ENCODE measurements at regions not wholly inside any gene's neighbourhood (a gene's known extent, or its start where the extent isn't known, plus 50 kb on each side); places are given as distances from the start of the nearest gene placed in this dataset.
"Not testable (repeated sequence)": the region's sequence is repeated elsewhere in the genome, so short reads cannot be mapped to it uniquely, and the experiment has no call there.

- DNase-seq (ENCODE audit: low spot score), result no peak
Measured at GRCh38 chr3:79960594-79960993, 192.8 kb upstream of the ROBO1 start.

GRCh38 chr3:79957066-79957465 lies 189.3 kb upstream of the ROBO1 start:
- no peak for DNase-seq (ENCODE audit: low spot score)

DNA sequence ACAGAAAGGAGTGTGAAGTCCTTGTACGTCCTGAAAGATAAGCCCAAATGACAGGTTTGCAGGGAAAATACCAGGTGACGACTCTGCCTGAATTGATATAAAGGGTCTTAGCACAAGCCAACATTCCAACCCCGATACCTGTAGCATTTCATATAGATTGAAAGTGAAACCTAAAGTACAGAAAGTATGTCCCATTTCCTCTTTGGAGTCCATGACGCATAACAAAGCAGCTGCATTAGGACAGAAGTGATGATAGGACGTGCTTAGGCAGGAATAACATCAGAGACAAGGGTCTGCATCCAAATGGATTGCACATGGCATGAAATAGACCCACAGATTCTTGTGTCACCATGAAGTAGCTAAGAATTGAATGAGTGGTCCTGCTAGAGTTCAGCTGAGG lies 187.0 kb upstream of the ROBO1 start:
- no peak for DNase-seq (ENCODE audit: low spot score)

DNA sequence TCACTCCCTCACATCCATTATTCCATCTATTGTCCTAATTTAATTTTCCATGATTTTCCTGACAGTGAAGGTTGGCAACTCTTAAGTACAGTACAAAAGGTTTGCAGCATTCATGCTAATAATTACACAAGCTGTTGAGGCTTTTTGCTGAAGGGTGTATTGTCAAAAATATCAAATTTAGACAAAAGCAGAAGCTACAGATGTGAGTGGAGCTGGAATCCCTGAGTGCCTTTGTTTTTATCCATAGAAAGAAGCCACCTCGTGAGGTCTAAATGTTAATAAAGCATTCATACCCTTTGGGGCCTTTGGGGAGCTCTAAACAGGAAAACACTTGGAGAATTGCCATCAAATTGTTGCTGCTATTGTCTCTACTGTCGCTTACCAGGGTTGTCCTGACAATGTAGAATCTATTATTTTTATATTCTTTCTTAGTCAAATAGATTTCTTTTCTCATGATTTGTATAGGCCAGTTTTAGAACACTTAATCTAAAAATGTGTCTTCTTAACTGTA lies 185.8 kb upstream of the ROBO1 start:
- no peak for DNase-seq (ENCODE audit: low spot score)

DNA sequence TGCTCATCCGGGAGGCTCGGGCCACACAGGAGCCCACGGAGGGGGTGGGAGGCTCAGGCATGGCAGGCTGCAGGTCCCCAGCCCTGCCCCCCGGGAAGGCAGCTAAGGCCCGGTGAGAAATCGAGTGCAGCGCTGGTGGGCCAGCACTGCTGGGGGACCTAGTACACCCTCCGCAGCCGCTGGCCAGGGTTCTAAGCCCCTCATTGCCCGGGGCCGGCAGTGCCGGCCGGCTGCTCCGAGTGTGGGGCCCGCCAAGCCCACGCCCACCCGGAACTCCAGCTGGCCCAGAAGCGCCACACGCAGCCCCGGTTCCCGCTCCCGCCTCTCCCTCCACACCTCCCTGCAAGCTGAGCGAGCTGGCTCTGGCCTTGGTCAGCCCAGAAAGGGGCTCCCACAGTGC lies 183.6 kb upstream of the ROBO1 start:
- DNase-seq (ENCODE audit: low spot score), result not testable (repeated sequence)

GRCh38 chr3:79947957-79948356 lies 180.2 kb upstream of the ROBO1 start:
- no peak for DNase-seq (ENCODE audit: low spot score)

DNA sequence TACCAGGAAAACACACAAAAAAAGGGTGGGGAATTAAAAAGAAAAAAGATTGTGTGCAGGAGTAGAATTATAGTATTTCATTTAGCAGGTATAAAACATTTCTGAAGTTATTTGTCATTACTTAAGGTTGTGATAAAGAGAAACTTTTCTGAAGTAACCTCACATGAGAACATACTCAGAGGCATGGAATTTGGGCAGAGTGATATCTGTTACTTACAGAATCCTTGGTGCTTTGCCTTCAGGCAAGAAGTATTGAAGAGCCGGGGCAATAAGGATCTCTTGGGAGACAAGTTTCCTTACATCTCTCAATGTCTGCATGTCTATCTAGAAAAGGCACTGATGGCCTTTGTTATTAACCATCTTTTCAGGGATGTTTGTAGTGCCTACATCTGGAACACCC lies 179.7 kb upstream of the ROBO1 start:
- DNase-seq (ENCODE audit: low spot score), result no peak

DNA sequence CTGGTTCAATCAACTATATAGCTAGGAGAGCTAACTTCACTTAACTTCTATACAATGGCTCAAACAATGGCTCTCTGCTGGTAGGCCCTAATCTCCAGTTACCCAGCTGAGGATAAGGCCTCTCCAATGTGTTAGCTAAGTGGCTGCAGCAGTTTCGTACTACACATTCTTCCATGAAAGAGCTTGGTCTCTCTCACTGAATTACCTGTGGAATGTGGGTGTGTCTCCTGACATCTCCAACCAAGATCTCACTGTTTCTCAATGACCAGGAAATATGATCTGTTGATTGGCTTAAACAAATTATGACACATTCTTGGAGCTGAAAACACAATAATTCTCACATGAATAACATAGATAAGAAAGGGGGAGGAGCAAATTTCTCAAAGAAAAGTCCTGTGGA lies 169.8 kb upstream of the ROBO1 start:
- no peak for DNase-seq (ENCODE audit: low spot score)

DNA sequence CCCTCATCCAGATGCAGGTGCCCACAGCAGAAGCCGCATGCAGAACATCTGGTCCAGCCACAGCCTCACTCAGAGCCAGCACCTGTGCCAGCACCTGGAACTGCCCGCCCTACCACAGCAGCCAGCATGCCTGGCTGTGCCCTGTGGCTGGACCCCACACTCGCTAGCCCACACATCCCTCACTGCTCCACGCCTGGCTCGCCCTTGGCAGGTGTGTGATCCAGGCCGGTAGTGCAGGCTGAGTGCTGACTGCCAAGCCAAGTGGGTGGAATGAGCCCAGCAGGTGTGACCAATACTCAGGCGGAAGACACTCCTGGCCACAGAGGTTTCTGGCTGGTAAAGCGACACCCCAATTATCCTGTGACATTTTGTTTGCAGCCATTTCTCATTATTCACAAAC lies 162.4 kb upstream of the ROBO1 start:
- DNase-seq (ENCODE audit: low spot score), result no peak

- DNase-seq (ENCODE audit: low spot score), result no peak
Measured at GRCh38 chr3:79928687-79929408, 161.1 kb upstream of the ROBO1 start.

GRCh38 chr3:79926522-79926921 lies 158.7 kb upstream of the ROBO1 start:
- no peak for DNase-seq (ENCODE audit: low spot score)

GRCh38 chr3:79922633-79923032 lies 154.8 kb upstream of the ROBO1 start:
- DNase-seq (ENCODE audit: low spot score), result no peak

DNA sequence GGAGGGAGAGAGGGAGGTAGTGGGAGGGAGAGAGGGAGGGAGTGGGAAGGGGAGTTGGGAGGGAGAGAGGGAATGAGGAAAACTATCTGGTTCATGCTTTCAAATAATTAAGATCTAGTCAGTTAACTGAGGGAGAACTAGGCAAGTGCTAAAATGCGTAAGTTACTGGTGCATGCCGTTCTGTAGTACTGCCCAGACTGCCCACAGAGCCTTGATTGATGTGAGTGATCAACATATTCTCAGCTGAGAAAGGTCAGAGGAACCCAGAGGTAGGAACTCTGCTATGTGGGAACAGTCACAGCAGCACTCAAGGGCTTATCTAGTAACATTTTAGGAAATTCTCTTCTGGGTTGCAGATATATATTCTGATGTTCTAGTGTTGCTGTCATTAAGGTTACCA lies 149.8 kb upstream of the ROBO1 start:
- no peak for DNase-seq (ENCODE audit: low spot score)

- DNase-seq (ENCODE audit: low spot score), result no peak
Measured at GRCh38 chr3:79910337-79910736, 142.5 kb upstream of the ROBO1 start.

- DNase-seq (ENCODE audit: low spot score), result no peak
Measured at GRCh38 chr3:79906106-79906505, 138.3 kb upstream of the ROBO1 start.

- no peak for DNase-seq (ENCODE audit: low spot score)
Measured at GRCh38 chr3:79902151-79902550, 134.4 kb upstream of the ROBO1 start.

- DNase-seq (ENCODE audit: low spot score), result no peak
Measured at GRCh38 chr3:79898907-79899306, 131.1 kb upstream of the ROBO1 start.

DNA sequence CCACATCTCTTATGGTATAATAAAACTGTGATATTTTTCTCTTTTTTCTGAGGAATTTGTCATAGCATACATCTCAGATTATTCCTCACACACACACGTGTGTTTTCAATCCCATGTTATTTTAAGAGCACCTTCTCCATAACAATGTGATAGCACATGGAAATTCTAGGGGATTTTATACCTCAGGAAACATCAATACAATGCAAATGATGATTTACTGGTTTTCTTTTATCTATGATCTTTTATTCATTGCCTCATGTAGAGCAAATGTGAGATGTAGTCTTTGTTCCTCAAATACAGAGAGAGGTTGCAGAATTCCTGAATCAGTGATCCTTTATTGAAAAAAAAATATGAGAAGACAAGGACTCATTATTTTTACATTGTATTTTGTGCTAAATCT lies 128.3 kb upstream of the ROBO1 start:
- DNase-seq (ENCODE audit: low spot score), result no peak

GRCh38 chr3:79887213-79887612 lies 119.4 kb upstream of the ROBO1 start:
- DNase-seq (ENCODE audit: low spot score), result no peak

DNA sequence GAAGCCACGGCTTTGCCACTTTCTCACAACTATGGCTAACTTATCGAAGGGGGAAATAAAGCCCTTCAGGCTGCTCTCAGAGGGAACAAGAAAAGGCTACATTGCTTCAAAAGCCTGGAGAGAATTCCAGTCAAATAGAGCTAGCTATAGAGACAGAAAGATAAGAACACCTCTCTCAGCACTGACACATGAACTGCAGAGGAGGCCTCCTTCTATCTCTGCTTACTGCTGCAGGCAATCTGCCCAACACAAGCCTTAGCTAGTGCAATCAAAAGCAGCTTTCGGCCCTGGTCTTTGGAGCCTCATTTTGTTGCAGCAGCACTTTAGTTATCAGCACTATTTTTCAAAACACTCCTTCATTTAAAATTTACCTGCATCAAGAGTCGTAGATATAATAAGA lies 118.4 kb upstream of the ROBO1 start:
- no peak for DNase-seq (ENCODE audit: low spot score)

DNA sequence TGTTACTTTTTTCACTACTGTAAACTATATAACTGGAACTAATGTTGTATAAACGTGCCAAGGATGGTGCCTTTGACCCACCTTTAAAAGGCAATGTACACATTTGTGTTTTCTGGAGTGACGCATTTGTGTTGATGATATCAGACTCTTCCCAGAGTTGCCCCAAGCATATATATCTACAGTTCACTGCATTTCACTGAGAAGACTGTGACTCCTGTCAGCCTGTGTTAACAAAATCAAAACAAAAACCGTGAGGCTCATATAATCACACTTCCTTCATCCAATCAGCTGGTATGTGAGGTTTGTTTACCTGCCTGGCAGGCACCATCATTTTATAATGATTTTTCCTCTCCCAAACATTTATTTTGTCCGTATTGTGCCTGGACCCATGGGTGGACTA lies 117.6 kb upstream of the ROBO1 start:
- DNase-seq (ENCODE audit: low spot score), result no peak

GRCh38 chr3:79884354-79884753 lies 116.6 kb upstream of the ROBO1 start:
- DNase-seq (ENCODE audit: low spot score), result no peak

DNA sequence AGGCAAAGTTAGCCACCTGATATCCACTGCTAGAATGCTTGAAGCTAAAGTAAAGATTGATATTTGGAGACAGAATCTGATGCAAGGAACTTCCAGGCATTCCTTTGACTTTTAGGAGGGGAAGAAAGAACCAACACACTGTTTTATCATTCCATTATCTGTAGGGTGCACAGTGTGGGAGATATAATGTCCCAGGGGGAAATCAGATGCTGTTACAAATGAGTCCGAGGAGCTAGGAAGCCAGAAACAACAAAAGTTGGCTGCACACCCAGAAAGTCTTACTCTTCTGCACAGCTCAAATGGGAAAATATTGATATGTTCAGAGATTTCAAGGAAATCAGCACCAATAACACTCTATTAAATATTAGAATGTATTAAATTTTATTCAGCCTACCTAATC lies 113.6 kb upstream of the ROBO1 start:
- DNase-seq (ENCODE audit: low spot score), result no peak

DNA sequence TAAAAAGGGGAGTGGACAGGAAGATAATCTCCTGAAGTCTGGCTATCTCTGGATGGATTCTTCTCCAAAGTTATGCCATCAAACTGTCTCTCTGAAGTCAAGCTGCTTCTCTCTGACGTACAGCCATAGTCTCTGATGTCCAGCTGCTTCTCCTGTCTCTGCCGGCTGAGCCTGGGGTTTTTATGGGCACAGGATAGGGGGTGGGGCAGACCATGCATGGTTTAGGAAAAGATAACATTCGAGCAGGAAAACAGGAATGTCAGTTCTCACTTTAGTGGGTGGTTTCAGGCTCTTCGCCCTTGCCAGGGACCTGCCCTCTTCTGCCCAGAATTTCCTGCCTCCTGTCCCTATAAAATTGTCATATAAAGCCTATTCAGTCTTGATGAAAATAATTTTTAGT lies 110.9 kb upstream of the ROBO1 start:
- DNase-seq (ENCODE audit: low spot score), result no peak

Data from kidney capillary endothelial cell (primary cell).